Inflammatory macrophage treated with lipopolysaccharide for 4 hours (primary cell): ENCODE measurements at regions not wholly inside any gene's neighbourhood (a gene's known extent, or its start where the extent isn't known, plus 50 kb on each side); places are given as distances from the start of the nearest gene placed in this dataset.

Source experiments
- DNase-seq: peaks from one replicate; pipeline ENCODE4 v3.0.0-alpha.2; 2020

- DNase-seq = no peak
Measured at GRCh38 chr4:32488690-32489089, 1768.5 kb downstream of the PCDH7 start.

GRCh38 chr4:32499171-32499570 is 1779.0 kb downstream of the PCDH7 start:
- DNase-seq = no peak

- no peak for DNase-seq
Measured at GRCh38 chr4:32503241-32503640, 1783.1 kb downstream of the PCDH7 start.

GRCh38 chr4:32506067-32506466 is 1785.9 kb downstream of the PCDH7 start:
- no peak for DNase-seq

GRCh38 chr4:32519060-32519459 is 1798.9 kb downstream of the PCDH7 start:
- DNase-seq = no peak

GRCh38 chr4:32525420-32525819 is 1805.3 kb downstream of the PCDH7 start:
- no peak for DNase-seq

- no peak for DNase-seq
Measured at GRCh38 chr4:32544846-32545245, 1824.7 kb downstream of the PCDH7 start.

GRCh38 chr4:32551943-32552342 is 1831.8 kb downstream of the PCDH7 start:
- DNase-seq = no peak

- DNase-seq = no peak
Measured at GRCh38 chr4:32560306-32560705, 1840.1 kb downstream of the PCDH7 start.

- DNase-seq = no peak
Measured at GRCh38 chr4:32562010-32562409, 1841.8 kb downstream of the PCDH7 start.

- DNase-seq = no peak
Measured at GRCh38 chr4:32564626-32565025, 1844.5 kb downstream of the PCDH7 start.

- DNase-seq = peak; percentile 92
Measured at GRCh38 chr4:32569861-32570260, 1849.7 kb downstream of the PCDH7 start.

GRCh38 chr4:32572366-32572765 is 1852.2 kb downstream of the PCDH7 start:
- peak; percentile 61 for DNase-seq

- peak; percentile 76 for DNase-seq
Measured at GRCh38 chr4:32574803-32575202, 1854.6 kb downstream of the PCDH7 start.

- DNase-seq = no peak
Measured at GRCh38 chr4:32589097-32589496, 1868.9 kb downstream of the PCDH7 start.

- DNase-seq = no peak
Measured at GRCh38 chr4:32589853-32590252, 1869.7 kb downstream of the PCDH7 start.

GRCh38 chr4:32597354-32597753 is 1877.2 kb downstream of the PCDH7 start:
- no peak for DNase-seq

- no peak for DNase-seq
Measured at GRCh38 chr4:32601848-32602247, 1881.7 kb downstream of the PCDH7 start.

- no peak for DNase-seq
Measured at GRCh38 chr4:32607978-32608377, 1887.8 kb downstream of the PCDH7 start.

GRCh38 chr4:32624943-32625603 is 1904.9 kb downstream of the PCDH7 start:
- no peak for DNase-seq

- DNase-seq = no peak
Measured at GRCh38 chr4:32625687-32626337, 1905.6 kb downstream of the PCDH7 start.

- DNase-seq = no peak
Measured at GRCh38 chr4:32631831-32632230, 1911.7 kb downstream of the PCDH7 start.

GRCh38 chr4:32633421-32633820 is 1913.3 kb downstream of the PCDH7 start:
- DNase-seq = no peak

- DNase-seq = no peak
Measured at GRCh38 chr4:32645653-32646052, 1925.5 kb downstream of the PCDH7 start.

GRCh38 chr4:32658019-32658418 is 1937.8 kb downstream of the PCDH7 start:
- DNase-seq = no peak
